PC-9 (cell line): ENCODE measurements at regions not wholly inside any gene's neighbourhood (a gene's known extent, or its start where the extent isn't known, plus 50 kb on each side); places are given as distances from the start of the nearest gene placed in this dataset.

Experiments used
- EZH2 ChIP-seq: fragments of 200-600 bp; sonication (generic); IDR thresholded peaks from 2 replicates; pipeline ENCODE4 v1.8.0; 2017; ENCODE audit warnings: antibody characterized with exemption, low read depth
- TF ChIP-seq, protein P1 (sequence below): fragments of 200-600 bp; sonication (generic); conservative IDR thresholded peaks from 2 replicates; pipeline ENCODE4 v1.6.1; 2017; ENCODE audit warnings: mixed run types, antibody characterized with exemption, mild to moderate bottlenecking, moderate library complexity

GRCh38 chr13:110005563-110005962 is 219.2 kb upstream of the IRS2 start:
- TF ChIP-seq, protein P1, sequence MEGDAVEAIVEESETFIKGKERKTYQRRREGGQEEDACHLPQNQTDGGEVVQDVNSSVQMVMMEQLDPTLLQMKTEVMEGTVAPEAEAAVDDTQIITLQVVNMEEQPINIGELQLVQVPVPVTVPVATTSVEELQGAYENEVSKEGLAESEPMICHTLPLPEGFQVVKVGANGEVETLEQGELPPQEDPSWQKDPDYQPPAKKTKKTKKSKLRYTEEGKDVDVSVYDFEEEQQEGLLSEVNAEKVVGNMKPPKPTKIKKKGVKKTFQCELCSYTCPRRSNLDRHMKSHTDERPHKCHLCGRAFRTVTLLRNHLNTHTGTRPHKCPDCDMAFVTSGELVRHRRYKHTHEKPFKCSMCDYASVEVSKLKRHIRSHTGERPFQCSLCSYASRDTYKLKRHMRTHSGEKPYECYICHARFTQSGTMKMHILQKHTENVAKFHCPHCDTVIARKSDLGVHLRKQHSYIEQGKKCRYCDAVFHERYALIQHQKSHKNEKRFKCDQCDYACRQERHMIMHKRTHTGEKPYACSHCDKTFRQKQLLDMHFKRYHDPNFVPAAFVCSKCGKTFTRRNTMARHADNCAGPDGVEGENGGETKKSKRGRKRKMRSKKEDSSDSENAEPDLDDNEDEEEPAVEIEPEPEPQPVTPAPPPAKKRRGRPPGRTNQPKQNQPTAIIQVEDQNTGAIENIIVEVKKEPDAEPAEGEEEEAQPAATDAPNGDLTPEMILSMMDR, result no peak
- TF ChIP-seq EZH2, result no peak
